HG03457 (cell line): ENCODE measurements at regions not wholly inside any gene's neighbourhood (a gene's known extent, or its start where the extent isn't known, plus 50 kb on each side); places are given as distances from the start of the nearest gene placed in this dataset.
"Not testable (repeated sequence)": the region's sequence is repeated elsewhere in the genome, so short reads cannot be mapped to it uniquely, and the experiment has no call there.

ENCODE experiments used
- ATAC-seq: cut with Tn5 transposase; IDR thresholded peaks from one replicate; pipeline ENCODE4 v1.9.1; 2021; ENCODE audit warnings: moderate number of reproducible peaks; ENCODE audit not compliant: unreplicated experiment

- ATAC-seq, result not testable (repeated sequence)
Measured at GRCh38 chr2:91422102-91422501, 2730.6 kb downstream of the RPIA start.

- not testable (repeated sequence) for ATAC-seq
Measured at GRCh38 chr2:91427148-91427547, 2735.7 kb downstream of the RPIA start.

GRCh38 chr2:91441932-91442245, 2750.4 kb downstream of the RPIA start:
- not testable (repeated sequence) for ATAC-seq

- ATAC-seq, result no peak
Measured at GRCh38 chr2:91442246-91442905, 2750.9 kb downstream of the RPIA start.

GRCh38 chr2:91442906-91443729, 2751.6 kb downstream of the RPIA start:
- ATAC-seq, result not testable (repeated sequence)

- not testable (repeated sequence) for ATAC-seq
Measured at GRCh38 chr2:91443730-91444115, 2752.2 kb downstream of the RPIA start.

- ATAC-seq, result not testable (repeated sequence)
Measured at GRCh38 chr2:91445705-91446104, 2754.2 kb downstream of the RPIA start.

- ATAC-seq, result not testable (repeated sequence)
Measured at GRCh38 chr2:91446489-91446888, 2755.0 kb downstream of the RPIA start.

GRCh38 chr2:91446915-91447314, 2755.4 kb downstream of the RPIA start:
- not testable (repeated sequence) for ATAC-seq

GRCh38 chr2:91447508-91447907, 2756.0 kb downstream of the RPIA start:
- not testable (repeated sequence) for ATAC-seq

GRCh38 chr2:91462292-91462691, 2770.8 kb downstream of the RPIA start:
- ATAC-seq, result not testable (repeated sequence)

- ATAC-seq, result not testable (repeated sequence)
Measured at GRCh38 chr2:91463007-91463406, 2771.5 kb downstream of the RPIA start.

- not testable (repeated sequence) for ATAC-seq
Measured at GRCh38 chr2:91466780-91467363, 2775.4 kb downstream of the RPIA start.

- ATAC-seq, result not testable (repeated sequence)
Measured at GRCh38 chr2:91476244-91476935, 2784.9 kb downstream of the RPIA start.

- ATAC-seq, result not testable (repeated sequence)
Measured at GRCh38 chr2:91476936-91477246, 2785.4 kb downstream of the RPIA start.

GRCh38 chr2:91477291-91477690, 2785.8 kb downstream of the RPIA start:
- not testable (repeated sequence) for ATAC-seq

GRCh38 chr2:91477731-91478672, 2786.5 kb downstream of the RPIA start:
- no peak for ATAC-seq

GRCh38 chr2:91478851-91479718, 2787.6 kb downstream of the RPIA start:
- not testable (repeated sequence) for ATAC-seq

- not testable (repeated sequence) for ATAC-seq
Measured at GRCh38 chr2:91485226-91485625, 2793.8 kb downstream of the RPIA start.
